Hindlimb muscle (tissue), 1 donor: ENCODE measurements at regions not wholly inside any gene's neighbourhood (a gene's known extent, or its start where the extent isn't known, plus 50 kb on each side); places are given as distances from the start of the nearest gene placed in this dataset.
"Not testable (repeated sequence)": the region's sequence is repeated elsewhere in the genome, so short reads cannot be mapped to it uniquely, and the experiment has no call there.

Source experiments
- DNase-seq: peaks from one replicate; pipeline ENCODE4 v3.0.0-alpha.2; 2013

DNA sequence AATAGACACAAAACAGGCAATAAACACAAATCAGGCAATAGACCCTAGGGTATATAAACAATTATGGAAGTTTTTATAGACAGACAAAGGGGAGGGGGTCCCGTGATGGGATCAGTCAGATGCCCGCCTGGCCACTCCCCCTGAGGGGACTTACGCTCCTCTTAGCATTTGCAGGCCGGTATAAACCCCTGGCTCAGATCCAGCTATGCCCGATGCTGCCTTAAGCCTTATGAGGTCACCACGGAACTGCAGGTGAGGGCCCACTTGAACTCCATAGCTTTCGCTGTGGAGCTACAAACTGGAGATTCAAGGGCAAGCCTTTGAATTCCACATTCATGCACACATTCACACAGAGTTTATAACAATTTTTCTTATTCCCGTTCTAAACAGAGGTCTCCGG is 340.5 kb upstream of the USP9Y start:
- no peak for DNase-seq

DNA sequence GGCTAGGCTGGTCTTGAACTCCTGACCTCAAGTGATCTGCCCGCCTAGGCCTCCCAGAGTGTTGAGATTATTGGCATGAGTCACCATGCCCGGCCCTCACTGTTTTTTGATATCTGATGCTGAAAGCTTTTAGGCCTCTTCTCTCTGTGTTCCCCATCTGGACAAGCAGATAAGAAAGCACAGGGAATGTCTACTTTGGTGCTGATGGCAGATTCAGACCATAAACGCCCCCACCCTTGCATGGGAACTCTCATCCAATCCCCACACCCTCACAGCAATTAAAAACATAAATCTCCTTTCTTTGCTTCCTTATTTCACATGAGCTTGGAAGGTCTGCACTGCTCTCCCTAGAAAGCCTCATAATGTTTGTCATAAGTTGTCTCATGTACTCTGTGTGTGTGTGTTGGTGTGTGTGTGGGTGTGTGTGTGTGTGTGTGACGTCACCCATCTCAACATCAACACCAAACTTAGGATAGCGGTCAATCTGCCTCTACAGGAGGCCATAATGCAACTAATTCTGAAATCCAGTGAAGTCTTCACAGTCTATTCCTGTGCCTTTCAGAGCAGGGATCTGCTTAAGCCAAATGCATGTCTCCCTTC is 335.6 kb upstream of the USP9Y start:
- no peak for DNase-seq

DNA sequence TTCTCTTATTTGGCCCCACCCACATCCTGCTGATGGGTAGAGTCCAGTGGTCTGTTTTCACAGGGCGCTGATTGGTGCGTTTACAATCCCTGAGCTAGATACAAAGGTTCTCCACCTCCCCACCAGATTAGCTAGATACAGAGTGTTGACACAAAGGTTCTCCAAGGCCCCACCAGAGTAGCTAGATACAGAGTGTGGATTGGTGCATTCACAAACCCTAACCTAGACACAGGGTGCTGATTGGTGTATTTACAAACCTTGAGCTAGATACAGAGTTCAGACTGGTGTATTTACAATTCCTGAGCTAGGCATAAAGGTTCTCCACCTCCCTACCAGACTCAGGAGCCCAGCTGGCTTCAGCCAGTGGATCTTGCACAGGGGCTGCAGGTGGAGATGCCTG is 326.4 kb upstream of the USP9Y start:
- DNase-seq, result not testable (repeated sequence)

DNA sequence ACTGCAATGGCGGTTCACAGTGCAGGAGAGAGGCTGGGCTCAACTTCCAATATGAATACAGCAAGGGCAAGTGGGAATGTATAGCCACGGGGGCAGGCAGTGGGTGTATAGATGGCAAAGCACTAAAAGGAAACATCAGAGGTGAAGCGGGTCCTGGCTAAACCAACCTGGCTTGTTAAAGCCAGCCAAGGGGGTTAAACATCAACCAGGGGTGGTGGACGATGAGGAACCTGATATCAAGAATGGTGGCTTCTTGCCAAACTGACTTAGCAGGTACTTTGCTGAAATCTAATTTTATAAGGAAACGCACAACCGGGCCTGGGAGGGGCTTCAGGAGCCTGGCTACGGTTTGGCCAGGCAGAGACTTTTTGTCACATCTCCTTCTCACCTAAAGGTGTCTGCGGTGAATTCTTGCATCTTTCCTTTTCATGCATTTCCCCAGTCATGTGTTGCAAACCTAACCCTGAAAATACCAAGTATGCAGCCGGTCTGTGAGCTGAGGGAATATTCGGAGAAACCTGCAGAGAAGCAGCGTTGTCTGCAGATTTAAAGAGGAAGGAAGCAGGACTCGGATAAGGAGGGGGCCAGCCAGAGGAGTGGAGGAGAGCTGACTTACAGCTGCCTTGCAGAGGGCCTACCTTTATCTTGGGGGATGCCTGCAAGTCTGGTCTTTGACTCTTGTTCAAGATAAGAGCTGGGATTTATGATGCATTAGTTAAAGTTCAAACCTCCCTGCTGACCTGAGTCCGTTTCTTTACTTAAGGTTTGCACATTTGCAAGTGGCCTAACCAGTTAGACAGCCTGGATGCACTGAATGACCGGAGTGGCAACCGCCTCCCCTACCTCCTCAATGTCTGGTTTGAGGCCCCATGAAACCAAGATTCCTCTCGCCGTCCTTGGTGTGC is 309.1 kb upstream of the USP9Y start:
- not testable (repeated sequence) for DNase-seq

DNA sequence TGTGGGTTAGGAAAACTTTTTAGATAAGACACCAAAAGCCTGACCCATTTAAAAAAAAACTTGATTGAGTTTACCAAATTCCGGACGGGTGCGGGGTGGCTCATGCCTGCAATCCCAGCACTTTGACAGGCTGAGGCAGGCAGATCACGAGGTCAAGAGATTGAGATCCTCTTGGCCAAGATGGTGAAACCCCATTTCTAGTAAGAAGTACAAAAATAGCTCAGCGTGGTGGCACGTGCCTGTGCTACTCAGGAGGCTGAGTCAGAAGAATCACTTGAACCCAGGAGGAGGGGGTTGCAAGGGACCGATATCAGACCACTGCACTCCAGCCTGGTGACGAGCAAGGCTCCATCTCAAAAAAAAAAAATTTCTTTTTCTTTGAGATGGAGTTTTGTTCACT is 307.8 kb upstream of the USP9Y start:
- no peak for DNase-seq

DNA sequence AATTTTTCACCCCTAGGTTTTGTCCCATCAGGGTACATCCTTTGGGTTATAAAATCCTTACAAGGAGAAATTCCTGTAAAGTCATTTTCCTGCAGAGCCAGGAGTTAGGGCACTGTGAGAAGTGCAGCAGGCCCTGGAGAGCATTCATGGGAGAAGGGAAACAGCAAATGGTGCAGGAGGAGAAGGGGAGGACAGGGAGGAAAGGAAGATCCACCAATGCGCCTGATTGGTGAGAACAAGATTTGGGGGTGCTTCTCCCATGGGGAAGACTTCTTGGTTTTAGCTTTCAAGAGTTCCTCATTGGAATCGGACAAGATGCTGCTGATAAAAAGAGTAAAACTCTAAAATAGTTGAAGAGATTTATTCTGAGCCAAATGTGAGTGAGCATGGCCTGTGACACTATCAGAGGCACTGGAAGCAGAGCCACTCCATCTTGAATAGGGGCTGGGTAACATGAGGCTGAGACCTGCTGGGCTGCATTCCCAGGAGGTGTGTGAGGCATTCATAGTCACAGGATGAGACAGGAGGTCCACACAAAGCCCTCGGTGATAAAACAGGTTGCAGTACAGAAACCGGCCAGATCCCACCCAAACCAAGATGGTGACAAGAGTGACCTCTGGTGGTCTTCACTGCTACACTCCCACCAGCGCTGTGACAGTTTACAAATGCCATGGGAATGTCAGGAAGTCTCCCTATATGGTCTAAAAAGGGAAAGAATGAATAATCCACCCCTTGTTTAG is 305.5 kb upstream of the USP9Y start:
- DNase-seq, result not testable (repeated sequence)

DNA sequence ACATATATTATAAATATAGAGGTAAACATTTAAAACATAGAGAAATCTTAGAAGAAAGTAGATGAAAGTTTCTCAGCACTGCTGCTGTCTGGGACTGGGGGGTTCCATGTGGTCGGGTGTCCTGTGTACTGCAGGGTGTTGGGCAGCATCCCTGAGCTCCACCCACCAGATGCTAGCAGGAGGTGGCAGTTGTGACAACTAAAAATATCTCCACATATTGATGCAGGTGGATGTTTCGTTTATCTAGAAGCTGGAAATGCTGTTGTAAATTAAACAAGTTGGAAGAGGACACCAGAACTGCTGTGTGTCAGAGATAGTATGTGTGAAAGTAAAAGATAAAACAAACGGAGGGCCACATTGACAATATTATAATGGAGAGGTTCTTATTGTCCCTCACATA is 297.1 kb upstream of the USP9Y start:
- DNase-seq, result no peak

DNA sequence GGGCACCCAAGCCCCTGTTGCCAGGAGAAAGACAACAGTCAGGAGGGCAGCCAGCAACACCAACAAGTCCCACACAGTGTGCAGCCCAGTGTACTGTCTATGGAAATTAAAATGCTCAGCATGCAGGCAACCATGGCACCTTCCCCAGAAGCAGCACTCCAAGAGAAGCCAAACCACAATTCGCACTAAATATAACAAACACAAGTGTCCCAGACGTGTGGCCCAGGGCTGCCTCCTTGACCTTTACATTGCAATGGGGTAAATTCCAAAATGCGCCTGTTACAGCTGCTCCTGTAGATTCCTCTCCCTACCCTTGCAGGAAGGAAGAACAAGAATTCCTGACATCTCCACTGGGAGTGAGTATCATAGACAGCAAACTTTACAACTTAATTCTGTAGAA is 292.8 kb upstream of the USP9Y start:
- no peak for DNase-seq

DNA sequence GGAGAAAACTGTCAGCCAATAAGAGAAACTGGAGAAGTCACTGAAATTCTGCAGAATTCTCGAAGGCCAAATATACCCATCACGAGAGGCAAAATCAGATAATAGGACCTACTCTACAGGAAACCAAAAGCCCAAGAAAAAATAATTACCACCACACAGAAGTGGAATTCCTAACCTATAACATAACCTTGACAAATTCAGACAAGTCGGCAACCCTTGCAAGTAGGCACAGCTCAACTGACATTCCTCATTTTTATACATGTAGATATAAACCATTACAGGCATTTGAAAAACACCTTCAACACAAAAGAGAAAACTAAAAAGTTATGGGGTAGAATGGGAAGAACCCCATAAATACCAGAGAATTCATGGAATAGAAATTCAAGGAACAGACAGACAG is 290.3 kb upstream of the USP9Y start:
- DNase-seq, result no peak

DNA sequence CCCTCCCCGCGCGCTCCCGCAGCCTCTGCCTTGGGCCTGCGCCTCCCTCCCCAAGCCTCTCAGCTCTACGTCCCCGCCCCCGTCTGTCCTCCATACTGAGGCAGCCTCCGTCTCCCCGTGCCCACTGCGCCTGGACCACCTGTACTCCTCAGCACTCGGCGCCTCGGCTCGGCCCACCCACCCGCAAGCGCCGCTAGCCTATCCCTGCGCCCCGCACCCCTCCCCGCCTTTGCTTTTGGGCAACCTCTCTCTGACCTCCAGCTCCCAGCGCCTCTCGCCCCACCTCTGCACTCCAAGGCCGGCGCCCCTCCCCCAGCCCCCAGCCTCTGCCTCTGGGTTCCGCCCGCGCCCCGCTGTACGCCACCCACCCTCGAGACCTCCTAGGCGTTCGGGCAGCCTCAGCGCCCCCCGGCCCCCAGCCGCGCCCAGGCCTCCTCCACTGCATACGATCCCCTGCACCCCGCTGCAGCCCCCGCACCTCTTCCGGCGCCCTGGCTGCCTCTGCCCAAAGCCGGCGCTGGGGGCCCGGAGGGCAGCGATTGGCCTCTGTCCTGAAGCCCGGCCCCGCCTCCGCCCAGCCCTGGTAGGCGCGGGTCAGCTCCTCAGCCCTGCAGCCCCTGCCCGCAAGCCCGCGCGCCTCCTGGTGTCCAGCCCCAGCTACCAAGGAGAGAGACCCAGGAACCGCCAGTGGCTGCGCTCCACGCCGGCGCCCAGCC is 279.8 kb upstream of the USP9Y start:
- peak; percentile 17 for DNase-seq

DNA sequence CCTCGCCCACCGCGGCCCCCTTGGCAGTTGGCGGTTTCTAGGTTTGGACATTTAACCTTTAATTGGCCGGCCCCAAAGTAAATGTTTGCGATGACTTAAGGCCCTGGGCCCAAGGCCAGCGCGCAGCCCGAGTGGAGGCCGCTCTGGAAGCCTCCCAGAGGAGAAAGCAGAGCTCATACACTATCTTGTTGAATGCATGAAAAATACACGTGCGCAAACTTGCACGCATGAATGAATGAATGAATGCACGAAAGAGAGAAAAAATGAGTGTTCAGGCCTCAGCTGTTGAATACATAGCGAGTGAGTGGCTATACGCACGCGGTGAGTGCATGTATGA is 279.3 kb upstream of the USP9Y start:
- no peak for DNase-seq

DNA sequence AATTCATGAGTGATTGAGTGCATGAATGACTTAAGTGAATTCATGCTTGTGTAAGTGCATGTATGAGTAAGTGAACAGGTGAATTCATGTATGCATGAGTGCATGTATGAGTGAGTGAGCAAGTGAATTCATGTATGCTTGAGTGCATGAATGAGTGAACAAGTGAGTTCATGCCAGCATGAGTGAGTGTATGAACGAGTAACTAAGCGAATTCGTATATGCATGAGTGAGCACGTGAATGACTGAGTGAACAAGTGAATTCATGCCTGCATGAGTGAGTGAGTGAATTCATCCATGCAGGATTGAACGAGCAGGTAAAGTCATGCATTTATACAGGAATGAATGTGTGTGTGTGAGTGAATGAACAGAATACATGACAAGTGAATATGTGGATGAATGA is 278.5 kb upstream of the USP9Y start:
- no peak for DNase-seq

DNA sequence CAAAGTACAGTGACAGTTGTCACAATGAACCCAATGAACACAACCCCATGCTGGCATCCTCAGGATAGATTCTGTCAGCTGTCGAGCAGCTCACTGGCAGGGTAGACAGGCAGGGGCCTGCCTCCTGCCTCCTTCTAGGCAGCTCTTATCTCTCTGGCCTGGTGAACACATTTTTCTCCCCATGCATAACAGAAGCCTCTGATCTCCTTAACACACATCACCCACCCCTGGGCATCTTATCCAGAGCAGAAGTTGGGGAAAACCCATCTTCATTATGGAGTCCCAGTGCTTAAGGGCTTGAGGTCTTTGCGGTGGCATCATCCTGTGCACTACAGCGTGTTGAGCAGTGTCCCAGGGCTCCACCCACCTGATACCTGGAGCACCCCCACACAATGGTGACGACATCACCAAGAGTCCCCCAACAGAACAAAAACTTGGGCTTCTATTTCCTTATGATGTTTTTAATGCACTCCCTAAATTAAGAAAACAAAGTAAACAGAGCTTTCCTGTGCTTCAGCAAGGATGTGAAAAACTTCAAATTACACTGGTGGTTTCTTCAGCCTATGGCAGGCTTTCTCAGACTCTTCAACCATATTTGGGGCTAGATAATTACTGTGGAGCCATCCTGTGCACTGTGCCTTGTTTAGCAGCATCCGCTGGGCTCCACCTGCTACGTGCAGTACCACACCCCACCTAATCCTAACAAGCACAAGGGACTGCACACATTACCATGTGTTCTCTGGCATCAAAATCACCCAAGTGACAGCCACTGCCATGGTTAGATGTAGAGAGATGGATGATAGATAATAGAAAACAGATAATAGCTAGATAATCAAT is 277.4 kb upstream of the USP9Y start:
- DNase-seq, result no peak

DNA sequence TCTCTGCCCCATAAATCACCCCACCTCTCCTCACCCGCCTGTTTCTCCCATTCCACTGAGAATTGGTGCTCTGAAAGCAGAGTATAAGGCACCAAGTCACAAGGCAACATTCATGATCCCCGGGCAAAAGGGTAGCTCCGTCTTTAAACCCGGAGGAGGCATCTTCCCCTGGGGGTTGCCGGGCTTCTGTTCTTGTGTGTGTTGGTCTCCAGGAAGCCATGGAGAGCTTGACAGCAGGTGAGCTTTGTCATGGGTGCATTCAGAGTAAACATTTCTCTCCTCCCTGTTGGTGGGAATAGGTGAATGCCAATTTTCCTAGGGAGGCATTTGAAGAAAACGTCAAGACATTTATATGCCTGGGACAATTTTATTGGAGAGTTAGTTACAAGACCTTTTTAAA is 275.5 kb upstream of the USP9Y start:
- DNase-seq, result no peak

DNA sequence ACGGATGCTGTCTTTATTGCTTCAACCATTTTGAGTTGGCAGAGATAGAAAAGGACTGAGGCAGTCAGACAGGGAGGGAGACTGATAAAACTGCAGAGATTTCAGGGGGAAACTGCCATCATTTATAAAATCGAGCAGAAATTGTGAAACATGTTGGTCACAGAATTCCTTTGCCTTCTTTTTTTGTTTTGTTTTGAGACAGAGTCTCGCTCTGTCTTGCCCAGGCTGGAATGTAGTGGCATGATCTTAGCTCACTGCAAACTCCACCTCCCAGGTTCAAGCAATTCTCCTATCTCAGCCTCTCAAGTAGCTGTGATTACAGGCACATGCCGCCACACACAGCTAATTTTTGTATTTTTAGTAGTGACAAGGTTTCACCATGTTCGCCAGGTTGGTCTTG is 273.7 kb upstream of the USP9Y start:
- DNase-seq, result no peak

DNA sequence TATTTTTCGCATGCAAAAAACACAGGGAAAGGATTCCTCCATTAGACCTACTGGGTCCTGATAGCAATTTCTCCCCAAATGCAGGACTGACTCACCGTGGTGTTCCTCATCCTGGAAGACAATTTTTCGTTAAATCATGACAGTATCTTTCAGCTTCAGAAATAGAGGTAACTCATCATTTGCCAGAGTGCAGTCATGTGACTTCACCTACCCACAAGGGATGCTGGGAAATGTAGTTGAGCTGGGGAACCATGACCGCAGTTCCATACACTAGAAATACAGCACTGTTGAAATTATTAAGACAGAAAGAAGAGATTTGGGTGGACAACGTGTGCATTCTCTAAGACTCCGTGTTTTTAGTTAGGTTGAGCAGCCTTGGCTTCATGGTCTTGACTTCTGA is 269.5 kb upstream of the USP9Y start:
- no peak for DNase-seq

DNA sequence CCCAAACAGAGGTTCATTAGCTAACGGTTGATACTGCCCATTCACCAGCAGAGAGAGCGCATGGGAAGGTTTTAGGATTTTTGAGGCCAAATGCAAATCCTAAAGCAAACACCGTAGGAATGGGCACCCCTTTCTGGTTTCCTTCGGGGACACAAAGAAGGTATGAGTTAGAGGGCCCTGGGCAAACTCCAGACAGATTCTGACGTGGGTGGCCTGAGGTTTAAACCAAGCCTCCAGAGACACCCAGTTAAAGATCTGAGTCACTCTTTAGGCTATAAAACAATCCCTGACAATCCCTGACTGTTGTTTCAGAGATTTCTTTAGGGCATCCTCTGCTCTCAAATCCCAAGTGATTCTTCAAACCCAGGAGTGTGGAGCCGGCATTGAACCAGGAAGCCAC is 262.2 kb upstream of the USP9Y start:
- DNase-seq, result not testable (repeated sequence)

DNA sequence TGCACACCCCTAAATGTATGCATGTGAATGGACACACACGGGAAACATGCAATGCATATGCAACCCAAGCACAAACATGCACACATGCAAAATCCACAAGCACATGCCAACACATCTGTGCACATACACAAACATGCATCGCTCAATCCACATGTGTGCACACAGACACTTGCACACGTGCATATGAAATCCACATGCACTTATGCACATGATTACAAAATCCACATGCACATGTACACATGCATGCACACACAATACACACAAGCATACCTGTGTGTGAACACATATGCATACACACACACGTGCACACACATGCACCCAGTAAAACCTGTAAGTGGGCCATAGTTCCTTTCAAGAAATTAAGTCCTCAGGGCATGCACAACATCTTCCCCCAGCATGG is 256.8 kb upstream of the USP9Y start:
- DNase-seq, result no peak

DNA sequence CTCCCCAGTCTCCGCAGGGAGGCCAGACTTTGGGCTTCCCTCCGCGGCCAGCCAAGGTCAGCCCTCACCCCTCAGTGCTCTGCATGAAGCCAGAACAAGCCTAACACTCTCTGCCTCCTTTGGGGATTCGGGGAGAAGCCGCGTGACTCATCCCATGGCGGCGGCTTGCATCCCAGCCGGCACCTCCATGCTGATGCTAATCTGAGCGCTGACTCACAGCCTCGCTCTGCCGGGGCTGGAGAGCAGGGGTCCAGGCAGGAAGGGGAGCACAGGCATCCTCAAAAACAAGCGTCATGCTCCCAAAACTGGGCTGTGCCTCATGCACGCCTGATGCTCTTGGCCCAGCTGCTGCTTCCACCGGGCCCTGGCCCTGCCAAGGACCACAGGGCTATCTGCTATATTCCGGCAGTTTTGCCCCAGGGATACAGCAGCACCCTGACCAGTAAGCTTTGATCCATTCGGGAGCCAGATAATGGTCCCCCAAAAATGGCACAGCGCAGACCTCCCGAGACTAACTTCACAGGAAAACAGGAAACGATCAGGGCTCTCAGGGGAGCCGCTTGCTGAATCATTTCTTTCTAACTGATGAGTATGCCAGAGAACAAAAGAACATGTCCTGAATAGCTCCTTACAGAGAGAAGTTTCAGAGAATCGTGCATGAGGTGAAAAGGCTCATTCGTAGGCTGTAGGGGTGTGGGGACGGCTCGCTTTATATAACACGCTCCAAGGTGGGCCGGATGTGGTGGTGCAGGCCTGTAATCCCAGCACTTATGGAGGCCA is 254.4 kb upstream of the USP9Y start:
- not testable (repeated sequence) for DNase-seq

DNA sequence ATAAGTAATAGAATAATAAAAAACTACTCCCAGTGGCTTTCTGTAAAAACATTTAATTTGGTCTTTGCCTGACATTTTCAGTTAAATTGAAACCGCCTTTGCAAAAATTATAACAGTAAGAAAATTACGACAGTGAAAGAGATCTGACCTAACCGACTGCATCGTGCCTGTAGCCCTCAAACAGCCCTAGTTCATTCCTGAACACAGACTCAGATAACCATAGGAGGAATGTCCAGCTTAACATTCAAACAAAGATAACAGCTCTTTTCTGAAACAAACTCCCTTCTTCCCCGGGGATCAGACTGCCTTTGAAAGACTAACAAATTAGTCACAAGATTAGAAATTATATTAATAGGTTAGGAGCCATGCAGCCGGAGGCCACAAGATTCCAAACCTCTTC is 252.5 kb upstream of the USP9Y start:
- not testable (repeated sequence) for DNase-seq

DNA sequence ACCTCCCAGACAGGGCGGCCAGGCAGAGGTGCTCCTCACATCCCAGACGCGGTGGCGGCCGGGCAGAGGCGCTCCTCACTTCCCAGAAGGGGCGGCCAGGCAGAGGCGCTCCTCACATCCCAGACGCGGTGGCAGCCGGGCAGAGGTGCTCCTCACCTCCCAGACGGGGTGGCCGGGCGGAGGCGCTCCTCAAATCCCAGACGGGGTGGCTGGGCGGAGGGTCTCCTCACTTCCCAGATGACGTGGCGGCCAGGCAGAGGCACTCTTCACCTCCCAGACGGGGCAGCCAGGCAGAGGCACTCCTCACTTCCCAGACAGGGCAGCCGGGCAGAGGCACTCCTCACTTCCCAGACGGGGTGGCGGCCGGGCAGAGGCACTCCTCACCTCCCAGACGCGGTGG is 247.7 kb upstream of the USP9Y start:
- DNase-seq, result not testable (repeated sequence)
